Endodermal cell (in vitro differentiated cells): ENCODE measurements at regions not wholly inside any gene's neighbourhood (a gene's known extent, or its start where the extent isn't known, plus 50 kb on each side); places are given as distances from the start of the nearest gene placed in this dataset.

Experiments used
- DNase-seq: peaks from one replicate; pipeline ENCODE4 v3.0.0-alpha.2; 2017
- H3K27ac ChIP-seq: 2 replicates; pipeline ENCODE4 v1.5.1; 2013; ENCODE audit warnings: mild to moderate bottlenecking, low read depth, low read length, moderate library complexity
- H3K27me3 ChIP-seq: 2 replicates; pipeline ENCODE4 v1.6.1; 2013; ENCODE audit warnings: mild to moderate bottlenecking, low read length, moderate library complexity; ENCODE audit not compliant: insufficient read depth, control insufficient read depth, poor library complexity, severe bottlenecking
- H3K36me3 ChIP-seq: 2 replicates; pipeline ENCODE4 v1.7.0; 2013; ENCODE audit warnings: mild to moderate bottlenecking, low read length, moderate library complexity; ENCODE audit not compliant: control insufficient read depth, insufficient read depth
- H3K4me1 ChIP-seq: one replicate; pipeline ENCODE4 v1.7.0; 2013; ENCODE audit warnings: low read length; ENCODE audit not compliant: control insufficient read depth, insufficient read depth
- H3K4me3 ChIP-seq: 2 replicates; pipeline ENCODE4 v1.5.1; 2013; ENCODE audit warnings: mild to moderate bottlenecking, low read length, moderate library complexity
- H3K9ac ChIP-seq: 2 replicates; pipeline ENCODE4 v1.6.1; 2013; ENCODE audit warnings: mild to moderate bottlenecking, low read length, moderate library complexity; ENCODE audit not compliant: poor library complexity, severe bottlenecking; ENCODE audit errors: extremely low read depth
- H3K9me3 ChIP-seq: 2 replicates; pipeline ENCODE4 v1.6.1; 2013; ENCODE audit warnings: mild to moderate bottlenecking, low read length, moderate library complexity; ENCODE audit not compliant: control insufficient read depth
- H3K27ac Mint-ChIP-seq: 2 replicates; pipeline ENCODE4 v1.8.0; 2020; ENCODE audit warnings: mixed read lengths
- H3K27me3 Mint-ChIP-seq: 2 replicates; pipeline ENCODE4 v1.8.0; 2021; ENCODE audit warnings: mild to moderate bottlenecking, mixed read lengths; ENCODE audit not compliant: insufficient read depth
- H3K36me3 Mint-ChIP-seq: 2 replicates; pipeline ENCODE4 v1.8.0; 2020; ENCODE audit warnings: low read depth, mixed read lengths
- H3K4me1 Mint-ChIP-seq: 2 replicates; pipeline ENCODE4 v1.8.0; 2020; ENCODE audit warnings: mixed read lengths
- H3K4me3 Mint-ChIP-seq: 2 replicates; pipeline ENCODE4 v1.8.0; 2020; ENCODE audit warnings: mild to moderate bottlenecking, moderate library complexity, mixed read lengths
- H3K9me3 Mint-ChIP-seq: 2 replicates; pipeline ENCODE4 v1.8.0; 2020; ENCODE audit warnings: mild to moderate bottlenecking, mixed read lengths
- WGBS, 2 experiments: methylation state at CpG; one replicate each; pipeline versions ENCODE4 v1.1.5 to v1.1.7; 2013; ENCODE audit warnings: missing lambda C conversion rate in 2 of 2, mixed read lengths in 1 of 2; ENCODE audit not compliant: insufficient coverage in 1 of 2, insufficient read length in 1 of 2; 5-methylcytosine and 5-hydroxymethylcytosine counted together
- TF ChIP-seq, protein P1 (sequence below): fragments of 200-600 bp; sonication (generic); conservative IDR thresholded peaks from 2 replicates; pipeline ENCODE4 v1.5.0; 2021; ENCODE audit warnings: antibody characterized with exemption, mild to moderate bottlenecking

- H3K9me3 Mint-ChIP-seq = no peaks in the 10 kb centered on the region
- H3K27me3 Mint-ChIP-seq = no peaks in the 10 kb centered on the region
- Histone ChIP-seq H3K27ac (no peak overlapping the region), H3K36me3 (no peaks in the 10 kb centered on the region), H3K4me3 (no peak overlapping the region), H3K27me3 (no peaks in the 10 kb centered on the region), H3K9ac (no peak overlapping the region), H3K4me1 (no peaks in the 10 kb centered on the region), H3K9me3 (no peaks in the 10 kb centered on the region)
- no peaks in the 10 kb centered on the region for H3K36me3 Mint-ChIP-seq
- H3K4me3 Mint-ChIP-seq = no peak overlapping the region
- H3K27ac Mint-ChIP-seq = no peak overlapping the region
- H3K4me1 Mint-ChIP-seq = peaks cover 3% of the 10 kb centered on the region
- TF ChIP-seq, protein P1, sequence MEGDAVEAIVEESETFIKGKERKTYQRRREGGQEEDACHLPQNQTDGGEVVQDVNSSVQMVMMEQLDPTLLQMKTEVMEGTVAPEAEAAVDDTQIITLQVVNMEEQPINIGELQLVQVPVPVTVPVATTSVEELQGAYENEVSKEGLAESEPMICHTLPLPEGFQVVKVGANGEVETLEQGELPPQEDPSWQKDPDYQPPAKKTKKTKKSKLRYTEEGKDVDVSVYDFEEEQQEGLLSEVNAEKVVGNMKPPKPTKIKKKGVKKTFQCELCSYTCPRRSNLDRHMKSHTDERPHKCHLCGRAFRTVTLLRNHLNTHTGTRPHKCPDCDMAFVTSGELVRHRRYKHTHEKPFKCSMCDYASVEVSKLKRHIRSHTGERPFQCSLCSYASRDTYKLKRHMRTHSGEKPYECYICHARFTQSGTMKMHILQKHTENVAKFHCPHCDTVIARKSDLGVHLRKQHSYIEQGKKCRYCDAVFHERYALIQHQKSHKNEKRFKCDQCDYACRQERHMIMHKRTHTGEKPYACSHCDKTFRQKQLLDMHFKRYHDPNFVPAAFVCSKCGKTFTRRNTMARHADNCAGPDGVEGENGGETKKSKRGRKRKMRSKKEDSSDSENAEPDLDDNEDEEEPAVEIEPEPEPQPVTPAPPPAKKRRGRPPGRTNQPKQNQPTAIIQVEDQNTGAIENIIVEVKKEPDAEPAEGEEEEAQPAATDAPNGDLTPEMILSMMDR = no peak
- DNase-seq = no peak
Measured at GRCh38 chr3:162112719-162113118, 616.1 kb downstream of the OTOL1 start.

DNA sequence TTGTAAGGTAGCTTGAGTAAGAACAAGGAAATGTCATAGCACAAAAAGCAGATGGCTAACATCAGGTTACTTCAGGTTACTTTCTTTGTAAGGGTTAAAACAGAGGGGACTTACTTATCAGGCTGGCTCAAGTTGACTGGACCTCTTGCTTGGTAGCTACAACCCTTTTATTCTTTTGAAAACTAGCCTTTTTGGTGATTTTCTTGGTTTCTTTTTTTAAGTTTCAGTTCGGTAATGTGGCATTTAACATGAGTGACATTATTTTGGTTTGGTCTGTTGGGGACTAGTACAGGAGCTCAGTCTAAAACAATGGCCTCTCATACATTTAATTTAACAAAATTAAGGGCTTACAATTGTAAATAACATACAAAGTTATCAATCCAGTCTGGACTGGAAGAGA, 621.4 kb downstream of the OTOL1 start:
- Histone ChIP-seq H3K4me1 (no peaks in the 10 kb centered on the region), H3K36me3 (no peaks in the 10 kb centered on the region), H3K9ac (no peak overlapping the region), H3K4me3 (no peak overlapping the region), H3K27me3 (no peaks in the 10 kb centered on the region), H3K9me3 (no peaks in the 10 kb centered on the region), H3K27ac (no peak overlapping the region)
- H3K36me3 Mint-ChIP-seq = no peaks in the 10 kb centered on the region
- H3K27me3 Mint-ChIP-seq = no peaks in the 10 kb centered on the region
- 86% methylated on average over 1 of the region's 1 CpG; no CpG with 5 or more reads in 1 of the 2 experiments for WGBS, 2 experiments
- no peaks in the 10 kb centered on the region for H3K9me3 Mint-ChIP-seq
- H3K4me1 Mint-ChIP-seq = peaks cover 12% of the 10 kb centered on the region
- no peak for DNase-seq
- TF ChIP-seq, protein P1 = no peak
- H3K4me3 Mint-ChIP-seq = no peak overlapping the region
- peak overlapping the region; percentile 78 for H3K27ac Mint-ChIP-seq

DNA sequence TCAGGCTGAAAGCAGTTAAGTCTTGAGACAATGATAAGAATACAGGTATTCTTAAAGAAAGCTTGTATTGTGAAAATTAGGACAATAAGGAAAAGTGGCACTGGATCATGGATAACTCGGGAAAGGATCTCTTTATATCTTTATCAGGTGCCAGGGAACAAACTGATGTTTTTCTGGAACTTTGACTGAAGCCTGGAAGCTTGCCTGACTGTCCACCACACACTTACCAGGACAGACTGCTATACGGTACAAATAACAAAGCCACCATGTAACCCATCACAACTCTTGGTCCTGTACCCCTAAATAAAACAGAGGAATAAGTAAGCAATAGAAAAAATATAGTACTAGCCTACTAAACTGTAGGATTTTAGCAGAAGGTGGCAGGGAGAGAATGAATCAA, 623.0 kb downstream of the OTOL1 start:
- DNase-seq = no peak
- H3K27ac ChIP-seq = no peak overlapping the region
- no peaks in the 10 kb centered on the region for H3K36me3 ChIP-seq
- no peaks in the 10 kb centered on the region for H3K9me3 ChIP-seq
- Mint-ChIP-seq H3K27ac (no peak overlapping the region), H3K4me3 (no peak overlapping the region), H3K27me3 (peaks cover 2% of the 10 kb centered on the region), H3K4me1 (peaks cover 15% of the 10 kb centered on the region), H3K36me3 (no peaks in the 10 kb centered on the region), H3K9me3 (no peaks in the 10 kb centered on the region)
- TF ChIP-seq, protein P1 = no peak
- no peak overlapping the region for H3K4me3 ChIP-seq
- H3K9ac ChIP-seq = no peak overlapping the region
- no peaks in the 10 kb centered on the region for H3K27me3 ChIP-seq
- H3K4me1 ChIP-seq = no peaks in the 10 kb centered on the region
- WGBS, 2 experiments = 79% methylated on average over 2 of the region's 2 CpGs; no CpG with 5 or more reads in 1 of the 2 experiments
